ENCODE measurements at regions not wholly inside any gene's neighbourhood (a gene's known extent, or its start where the extent isn't known, plus 50 kb on each side); places are given as distances from the start of the nearest gene placed in this dataset.

GRCh38 chr13:28564030-28564429 lies 69.1 kb upstream of the FLT1 start:
- DNase-seq = no peak
- TF ChIP-seq CTCF (IDR thresholded peaks at IDR 0.05) = no peak
- no peak for TF ChIP-seq EP300 (IDR thresholded peaks at IDR 0.05)
- Histone ChIP-seq H3K4me1 (ENCODE audit: insufficient read depth) (no peaks in the 10 kb centered on the region), H3K36me3 (no peaks in the 10 kb centered on the region), H3K9me3 (no peaks in the 10 kb centered on the region), H3K27me3 (no peaks in the 10 kb centered on the region), H3K27ac (no peak overlapping the region), H3K4me3 (no peak overlapping the region)
- intact Hi-C loops (cut with DNase I) = no loop called here
- 81 to 86% (median 83%) methylated on average over 10 of the region's 10 CpGs for WGBS, 3 donors

GRCh38 chr13:28563609-28564008 lies 68.7 kb upstream of the FLT1 start:
- H3K36me3 ChIP-seq = no peaks in the 10 kb centered on the region

GRCh38 chr13:28560612-28561011 lies 65.7 kb upstream of the FLT1 start:
- no peak overlapping the region for H3K27ac ChIP-seq
- no peaks in the 10 kb centered on the region for H3K27me3 ChIP-seq
- intact Hi-C loops (cut with DNase I) = no loop called here
- peaks cover 3% of the 10 kb centered on the region for H3K4me1 ChIP-seq (ENCODE audit: insufficient read depth)
- WGBS, 3 donors = 43 to 59% (median 48%) methylated on average over 2 of the region's 2 CpGs
- H3K4me3 ChIP-seq = no peak overlapping the region
- no peak for DNase-seq
- no peaks in the 10 kb centered on the region for H3K36me3 ChIP-seq
- TF ChIP-seq CTCF (IDR thresholded peaks at IDR 0.05) = no peak
- TF ChIP-seq POLR2A (IDR thresholded peaks at IDR 0.05) = no peak
- TF ChIP-seq EP300 (IDR thresholded peaks at IDR 0.05) = no peak
- H3K9me3 ChIP-seq = no peaks in the 10 kb centered on the region

More at GRCh38 chr13:28563609-28564008, 68.7 kb upstream of the FLT1 start:
- Histone ChIP-seq H3K9me3 (no peaks in the 10 kb centered on the region), H3K27me3 (no peaks in the 10 kb centered on the region), H3K27ac (no peak overlapping the region), H3K4me1 (ENCODE audit: insufficient read depth) (peaks cover 2% of the 10 kb centered on the region), H3K4me3 (no peak overlapping the region)
- 76 to 89% (median 78%) methylated on average over 5 of the region's 5 CpGs for WGBS, 3 donors
- TF ChIP-seq POLR2A (IDR thresholded peaks at IDR 0.05) = no peak
- no peak for TF ChIP-seq EP300 (IDR thresholded peaks at IDR 0.05)
- TF ChIP-seq CTCF (IDR thresholded peaks at IDR 0.05) = no peak
- intact Hi-C loops (cut with DNase I) = no loop called here
- DNase-seq = no peak

- intact Hi-C loops (cut with DNase I) = no loop called here
- H3K4me3 ChIP-seq = no peak overlapping the region
- H3K27ac ChIP-seq = no peak overlapping the region
- H3K27me3 ChIP-seq = no peaks in the 10 kb centered on the region
- 92 to 95% (median 94%) methylated on average over 8 of the region's 8 CpGs for WGBS, 3 donors
- H3K4me1 ChIP-seq (ENCODE audit: insufficient read depth) = peaks cover 3% of the 10 kb centered on the region
- TF ChIP-seq POLR2A (IDR thresholded peaks at IDR 0.05) = no peak
- no peak for TF ChIP-seq EP300 (IDR thresholded peaks at IDR 0.05)
- no peak for TF ChIP-seq CTCF (IDR thresholded peaks at IDR 0.05)
- no peaks in the 10 kb centered on the region for H3K9me3 ChIP-seq
- no peaks in the 10 kb centered on the region for H3K36me3 ChIP-seq
- no peak for DNase-seq
Measured at GRCh38 chr13:28559636-28560259, 64.8 kb upstream of the FLT1 start.
